Liver (tissue), 8 donors: ENCODE measurements at regions not wholly inside any gene's neighbourhood (a gene's known extent, or its start where the extent isn't known, plus 50 kb on each side); places are given as distances from the start of the nearest gene placed in this dataset.

Source experiments
- DNase-seq: peaks from one replicate; pipeline ENCODE4 v3.0.0-alpha.2; 2017; ENCODE audit warnings: low spot score
- H3K27ac ChIP-seq, 2 donors: one replicate each; pipeline ENCODE4 v1.7.0; 2013; ENCODE audit warnings: inconsistent platforms in 2 of 2, low read length in 2 of 2, control low read depth in 1 of 2, low read depth in 1 of 2, mild to moderate bottlenecking in 1 of 2
- H3K27me3 ChIP-seq, 4 donors: one replicate each; pipeline versions ENCODE4 v1.6.1 to v1.7.0; 2013; ENCODE audit warnings: low read length in 3 of 4, inconsistent platforms in 1 of 4, mild to moderate bottlenecking in 1 of 4, moderate library complexity in 1 of 4; ENCODE audit not compliant: control insufficient read depth in 4 of 4, insufficient read depth in 4 of 4
- H3K36me3 ChIP-seq, 4 donors: one replicate each; pipeline versions ENCODE4 v1.6.1 to v1.7.0; 2013; ENCODE audit warnings: low read length in 3 of 4, mild to moderate bottlenecking in 3 of 4, low read depth in 1 of 4, moderate library complexity in 1 of 4; ENCODE audit not compliant: control insufficient read depth in 4 of 4, insufficient read depth in 3 of 4
- H3K4me1 ChIP-seq, 4 donors: one replicate each; pipeline versions ENCODE4 v1.6.1 to v1.7.0; 2013; ENCODE audit warnings: low read length in 3 of 4, mild to moderate bottlenecking in 3 of 4, moderate library complexity in 1 of 4; ENCODE audit not compliant: control insufficient read depth in 4 of 4, insufficient read depth in 4 of 4
- H3K4me3 ChIP-seq, 3 donors: one replicate each; pipeline versions ENCODE4 v1.6.1 to v1.7.0; 2013; ENCODE audit warnings: low read length in 3 of 3, control low read depth in 1 of 3, low read depth in 1 of 3, mild to moderate bottlenecking in 1 of 3
- H3K9ac ChIP-seq, 2 donors: one replicate each; pipeline ENCODE4 v1.7.0; 2013; ENCODE audit warnings: low read length in 2 of 2, mild to moderate bottlenecking in 2 of 2, moderate library complexity in 2 of 2, control low read depth in 1 of 2, low read depth in 1 of 2
- H3K9me3 ChIP-seq, 4 donors: one replicate each; pipeline versions ENCODE4 v1.6.1 to v1.7.0; 2013; ENCODE audit warnings: low read length in 3 of 4; ENCODE audit not compliant: control insufficient read depth in 4 of 4
- CTCF ChIP-seq: fragments of 150-350 bp; IDR thresholded peaks from 2 replicates; pipeline ENCODE4 v1.5.1; 2017; ENCODE audit warnings: improper control_type of control experiment, low read depth, low read length; ENCODE audit not compliant: missing input control
- EGR1 ChIP-seq, 2 donors: IDR thresholded peaks; 2 replicates each; pipeline ENCODE4 v1.6.1; 2016 to 2018; ENCODE audit warnings: antibody characterized with exemption in 2 of 2, low read depth in 2 of 2
- HNF4A ChIP-seq, 2 donors: conservative IDR thresholded peaks; 2 replicates each; pipeline ENCODE4 v1.6.1; 2016; ENCODE audit warnings: antibody characterized with exemption in 2 of 2, mild to moderate bottlenecking in 2 of 2
- HNF4G ChIP-seq: IDR thresholded peaks from 2 replicates; pipeline ENCODE4 v1.6.1; 2016; ENCODE audit warnings: antibody characterized with exemption
- NR2F2 ChIP-seq: IDR thresholded peaks from 2 replicates; pipeline ENCODE4 v1.6.1; 2016; ENCODE audit warnings: antibody characterized with exemption
- RAD21 ChIP-seq, 2 donors: IDR thresholded peaks; 2 replicates each; pipeline ENCODE4 v1.6.1; 2016; ENCODE audit warnings: antibody characterized with exemption in 2 of 2, mild to moderate bottlenecking in 2 of 2
- REST ChIP-seq: IDR thresholded peaks from 2 replicates; pipeline ENCODE4 v1.6.1; 2016; ENCODE audit warnings: antibody characterized with exemption, mild to moderate bottlenecking
- RXRA ChIP-seq, 2 donors: IDR thresholded peaks; 2 replicates each; pipeline ENCODE4 v1.6.1; 2017 to 2018; ENCODE audit warnings: antibody characterized with exemption in 2 of 2, mild to moderate bottlenecking in 1 of 2
- TAF1 ChIP-seq: conservative IDR thresholded peaks from 2 replicates; pipeline ENCODE4 v1.6.1; 2016; ENCODE audit warnings: antibody characterized with exemption, mild to moderate bottlenecking
- YY1 ChIP-seq: IDR thresholded peaks from 2 replicates; pipeline ENCODE4 v1.6.1; 2016; ENCODE audit warnings: antibody characterized with exemption, mild to moderate bottlenecking
- ZBTB33 ChIP-seq: IDR thresholded peaks from 2 replicates; pipeline ENCODE4 v1.6.1; 2016; ENCODE audit warnings: antibody characterized with exemption
- WGBS: extraction: QIAGEN DNeasy Blood & Tissue Kit; methylation state at CpG from one replicate; pipeline ENCODE4 v1.1.7; 2013; 5-methylcytosine and 5-hydroxymethylcytosine counted together
- donor health status: healthy.
- donor health status: healthy.
- donor health status: healthy.
- donor health status: healthy.
- donor health status: healthy.

- Histone ChIP-seq H3K4me3 (no peak overlapping the region), H3K27me3 (no peaks in the 10 kb centered on the region), H3K9me3 (peaks cover 0 to 1% (median 0%) of the 10 kb centered on the region in 4 donors), H3K36me3 (no peaks in the 10 kb centered on the region), H3K4me1 (peaks cover 0 to 9% (median 6%) of the 10 kb centered on the region in 4 donors), H3K27ac (no peak overlapping the region), H3K9ac (no peak overlapping the region)
- no peak for TF ChIP-seq CTCF
- WGBS = 97% methylated on average over 1 of the region's 1 CpG
- no peak for DNase-seq
Measured at GRCh38 chr6:139703780-139704179, 329.3 kb upstream of the CITED2 start.

GRCh38 chr6:139702706-139703105, 328.3 kb upstream of the CITED2 start:
- no peak overlapping the region for H3K27ac ChIP-seq
- DNase-seq = no peak
- no peak overlapping the region for H3K4me3 ChIP-seq
- H3K4me1 ChIP-seq = peaks cover 0 to 9% (median 6%) of the 10 kb centered on the region in 4 donors
- H3K9ac ChIP-seq = no peak overlapping the region
- TF ChIP-seq TAF1 = no peak
- no peak for TF ChIP-seq HNF4G
- no peak for TF ChIP-seq HNF4A (conservative IDR thresholded peaks at IDR 0.05)
- no peak for TF ChIP-seq NR2F2
- no peaks in the 10 kb centered on the region for H3K27me3 ChIP-seq
- peaks cover 0 to 1% (median 0%) of the 10 kb centered on the region in 4 donors for H3K9me3 ChIP-seq
- H3K36me3 ChIP-seq = no peaks in the 10 kb centered on the region

GRCh38 chr6:139701695-139702094, 327.2 kb upstream of the CITED2 start:
- no peak for TF ChIP-seq RAD21 (IDR thresholded peaks at IDR 0.05)
- no peak for TF ChIP-seq ZBTB33
- H3K36me3 ChIP-seq = no peaks in the 10 kb centered on the region
- H3K27me3 ChIP-seq = no peaks in the 10 kb centered on the region
- H3K9me3 ChIP-seq = peaks cover 0 to 1% (median 0%) of the 10 kb centered on the region in 4 donors
- DNase-seq = no peak
- H3K9ac ChIP-seq = no peak overlapping the region
- H3K27ac ChIP-seq = no peak overlapping the region
- 93% methylated on average over 4 of the region's 4 CpGs for WGBS
- H3K4me3 ChIP-seq = no peak overlapping the region
- H3K4me1 ChIP-seq = peaks cover 0 to 9% (median 6%) of the 10 kb centered on the region in 4 donors

- H3K36me3 ChIP-seq = no peaks in the 10 kb centered on the region
- DNase-seq = no peak
- peaks cover 0 to 1% (median 0%) of the 10 kb centered on the region in 4 donors for H3K9me3 ChIP-seq
- H3K27ac ChIP-seq = no peak overlapping the region
- H3K4me3 ChIP-seq = no peak overlapping the region
- H3K27me3 ChIP-seq = no peaks in the 10 kb centered on the region
- H3K9ac ChIP-seq = no peak overlapping the region
- 94% methylated on average over 1 of the region's 1 CpG for WGBS
- H3K4me1 ChIP-seq = peaks cover 0 to 9% (median 6%) of the 10 kb centered on the region in 4 donors
- TF ChIP-seq EGR1 (IDR thresholded peaks at IDR 0.05; ENCODE audit: low read depth in 2 of 2) (no peak), RXRA (IDR thresholded peaks at IDR 0.05) (no peak), NR2F2 (no peak), ZBTB33 (no peak), YY1 (no peak), TAF1 (no peak), REST (no peak)
Measured at GRCh38 chr6:139701003-139701402, 326.6 kb upstream of the CITED2 start.
